Activated CD8-positive, alpha-beta memory T cell treated with anti-CD3 and anti-CD28 coated beads, Interleukin-2, amount 10 ng/mL, durations not matched to agents 7 days and 5 days (primary cell): ENCODE measurements at regions not wholly inside any gene's neighbourhood (a gene's known extent, or its start where the extent isn't known, plus 50 kb on each side); places are given as distances from the start of the nearest gene placed in this dataset.
A peak's percentile ranks its signal among the peaks of the same experiment; 100 is the strongest.
"Not testable (repeated sequence)": the region's sequence is repeated elsewhere in the genome, so short reads cannot be mapped to it uniquely, and the experiment has no call there.

Experiments
- ATAC-seq: fragments of 150-1000 bp; cut with Tn5 transposase; one replicate; pipeline ENCODE4 v1.10.0; 2021; ENCODE audit warnings: moderate library complexity
- CTCF ChIA-PET: fragments of 350-600 bp; sonication (Branson Sonifier 250); formaldehyde crosslinking; loops from one replicate; lab custom pipeline; 2021; ENCODE audit warnings: antibody characterized with exemption; lab: Charles Lee
- DNase-seq: peaks from one replicate; pipeline ENCODE4 v3.0.0-alpha.2; 2020
- H3K27ac Mint-ChIP-seq: one replicate; pipeline ENCODE4 v1.8.0; 2021; ENCODE audit warnings: mild to moderate bottlenecking, mixed read lengths
- H3K27me3 Mint-ChIP-seq: one replicate; pipeline ENCODE4 v1.8.0; 2021; ENCODE audit warnings: mixed read lengths
- H3K36me3 Mint-ChIP-seq: one replicate; pipeline ENCODE4 v1.8.0; 2021; ENCODE audit warnings: mild to moderate bottlenecking, mixed read lengths
- H3K4me1 Mint-ChIP-seq: one replicate; pipeline ENCODE4 v1.8.0; 2021; ENCODE audit warnings: mixed read lengths
- H3K4me3 Mint-ChIP-seq: one replicate; pipeline ENCODE4 v1.8.0; 2021; ENCODE audit warnings: mild to moderate bottlenecking, moderate library complexity, mixed read lengths
- H3K9me3 Mint-ChIP-seq: one replicate; pipeline ENCODE4 v1.8.0; 2022; ENCODE audit warnings: low read depth, mixed read lengths

GRCh38 chr17:77828749-77829539 lies 129.6 kb upstream of the TNRC6C start:
- Mint-ChIP-seq H3K9me3 (peaks cover 7% of the 10 kb centered on the region), H3K4me1 (peaks cover 6% of the 10 kb centered on the region), H3K27me3 (peaks cover 25% of the 10 kb centered on the region), H3K36me3 (no peaks in the 10 kb centered on the region), H3K4me3 (no peak overlapping the region), H3K27ac (no peak overlapping the region)
- CTCF ChIA-PET: no interaction called here
- DNase-seq (no peak), ATAC-seq (no peak)

- H3K27me3 Mint-ChIP-seq: peaks cover 28% of the 10 kb centered on the region
- H3K4me1 Mint-ChIP-seq: peaks cover 17% of the 10 kb centered on the region
- no peaks in the 10 kb centered on the region for H3K36me3 Mint-ChIP-seq
- no peak for DNase-seq
- CTCF ChIA-PET: no interaction called here
- no peak overlapping the region for H3K4me3 Mint-ChIP-seq
- ATAC-seq: no peak
- peaks cover 7% of the 10 kb centered on the region for H3K9me3 Mint-ChIP-seq
- no peak overlapping the region for H3K27ac Mint-ChIP-seq
These were observed 128.4 kb upstream of the TNRC6C start for GRCh38 chr17:77829843-77830799.

GRCh38 chr17:77830816-77831473 lies 127.6 kb upstream of the TNRC6C start:
- H3K36me3 Mint-ChIP-seq: no peaks in the 10 kb centered on the region
- ATAC-seq (no peak), DNase-seq (no peak)
- peaks cover 21% of the 10 kb centered on the region for H3K4me1 Mint-ChIP-seq
- H3K4me3 Mint-ChIP-seq: no peak overlapping the region
- peaks cover 28% of the 10 kb centered on the region for H3K27me3 Mint-ChIP-seq
- no peak overlapping the region for H3K27ac Mint-ChIP-seq
- CTCF ChIA-PET: interaction anchor here (1.3 kb wide), 1 partner anchor 46 kb away, joined by 3 read pairs; no protein-coding TSS in a partner anchor
- peaks cover 7% of the 10 kb centered on the region for H3K9me3 Mint-ChIP-seq

GRCh38 chr17:77831474-77832179 lies 126.9 kb upstream of the TNRC6C start:
- no peak overlapping the region for H3K4me3 Mint-ChIP-seq
- peaks cover 28% of the 10 kb centered on the region for H3K27me3 Mint-ChIP-seq
- peaks cover 23% of the 10 kb centered on the region for H3K4me1 Mint-ChIP-seq
- peaks cover 2% of the 10 kb centered on the region for H3K36me3 Mint-ChIP-seq
- H3K9me3 Mint-ChIP-seq: peaks cover 7% of the 10 kb centered on the region
- H3K27ac Mint-ChIP-seq: no peak overlapping the region
- DNase-seq: no peak
- no peak for ATAC-seq
- CTCF ChIA-PET: interaction anchor here (0.6 to 1.3 kb wide), 2 partner anchors 47 to 108 kb away, joined by 3 to 5 read pairs; no protein-coding TSS in a partner anchor

- ATAC-seq: no peak
- H3K4me3 Mint-ChIP-seq: no peak overlapping the region
- peaks cover 3% of the 10 kb centered on the region for H3K36me3 Mint-ChIP-seq
- CTCF ChIA-PET: interaction anchor here (1.3 kb wide), 1 partner anchor 48 kb away, joined by 3 read pairs; no protein-coding TSS in a partner anchor
- peaks cover 7% of the 10 kb centered on the region for H3K9me3 Mint-ChIP-seq
- H3K27ac Mint-ChIP-seq: no peak overlapping the region
- H3K27me3 Mint-ChIP-seq: peaks cover 28% of the 10 kb centered on the region
- H3K4me1 Mint-ChIP-seq: peaks cover 29% of the 10 kb centered on the region
- DNase-seq: no peak
These were observed 126.3 kb upstream of the TNRC6C start for GRCh38 chr17:77832180-77832560.

GRCh38 chr17:77833769-77834168 lies 124.7 kb upstream of the TNRC6C start:
- H3K36me3 Mint-ChIP-seq: peaks cover 5% of the 10 kb centered on the region
- peaks cover 31% of the 10 kb centered on the region for H3K4me1 Mint-ChIP-seq

GRCh38 chr17:77834170-77835115 lies 124.1 kb upstream of the TNRC6C start:
- CTCF ChIA-PET: interaction anchor here (1.0 to 1.5 kb wide), 4 partner anchors 9 to 179 kb away, joined by 3 to 4 read pairs (median 4); no protein-coding TSS in a partner anchor
- Mint-ChIP-seq H3K9me3 (no peaks in the 10 kb centered on the region), H3K36me3 (peaks cover 5% of the 10 kb centered on the region), H3K27me3 (peaks cover 25% of the 10 kb centered on the region), H3K4me3 (no peak overlapping the region), H3K4me1 (peaks cover 31% of the 10 kb centered on the region), H3K27ac (no peak overlapping the region)
- ATAC-seq: peak; percentile 100
- peak; percentile 88 for DNase-seq

More at GRCh38 chr17:77833769-77834168, 124.7 kb upstream of the TNRC6C start:
- H3K9me3 Mint-ChIP-seq: peaks cover 1% of the 10 kb centered on the region
- CTCF ChIA-PET: interaction anchor here (1.3 to 1.5 kb wide), 2 partner anchors 49 to 180 kb away, joined by 4 read pairs; no protein-coding TSS in a partner anchor
- peaks cover 25% of the 10 kb centered on the region for H3K27me3 Mint-ChIP-seq
- ATAC-seq (no peak), DNase-seq (no peak)
- no peak overlapping the region for H3K4me3 Mint-ChIP-seq
- no peak overlapping the region for H3K27ac Mint-ChIP-seq

- H3K27me3 Mint-ChIP-seq: peaks cover 33% of the 10 kb centered on the region
- DNase-seq: peak; percentile 51
- peaks cover 5% of the 10 kb centered on the region for H3K36me3 Mint-ChIP-seq
- H3K27ac Mint-ChIP-seq: peak overlapping the region; percentile 37
- peak; percentile 46 for ATAC-seq
- H3K4me3 Mint-ChIP-seq: no peak overlapping the region
- peaks cover 26% of the 10 kb centered on the region for H3K4me1 Mint-ChIP-seq
- no peaks in the 10 kb centered on the region for H3K9me3 Mint-ChIP-seq
- CTCF ChIA-PET: no interaction called here
These were observed 121.9 kb upstream of the TNRC6C start for GRCh38 chr17:77836557-77837041.

- Mint-ChIP-seq H3K27me3 (peaks cover 28% of the 10 kb centered on the region), H3K4me1 (peaks cover 29% of the 10 kb centered on the region)
- H3K36me3 Mint-ChIP-seq, CTCF ChIA-PET, H3K27ac Mint-ChIP-seq, H3K9me3 Mint-ChIP-seq, H3K4me3 Mint-ChIP-seq, ATAC-seq, DNase-seq: not testable (repeated sequence)
These were observed 121.4 kb upstream of the TNRC6C start for GRCh38 chr17:77837072-77837471.

GRCh38 chr17:77837917-77838316 lies 120.6 kb upstream of the TNRC6C start:
- Mint-ChIP-seq H3K27me3 (peaks cover 22% of the 10 kb centered on the region), H3K9me3 (no peaks in the 10 kb centered on the region), H3K27ac (no peak overlapping the region), H3K4me1 (peaks cover 38% of the 10 kb centered on the region), H3K36me3 (peaks cover 5% of the 10 kb centered on the region), H3K4me3 (no peak overlapping the region)
- no peak for ATAC-seq
- DNase-seq: no peak
- CTCF ChIA-PET: no interaction called here

- Mint-ChIP-seq H3K36me3 (peaks cover 5% of the 10 kb centered on the region), H3K4me3 (no peak overlapping the region), H3K27ac (no peak overlapping the region), H3K9me3 (no peaks in the 10 kb centered on the region), H3K4me1 (peaks cover 46% of the 10 kb centered on the region), H3K27me3 (peaks cover 14% of the 10 kb centered on the region)
- CTCF ChIA-PET: no interaction called here
- ATAC-seq (no peak), DNase-seq (no peak)
These were observed 119.5 kb upstream of the TNRC6C start for GRCh38 chr17:77838748-77839697.
